HFFc6 (cell line): ENCODE measurements at regions not wholly inside any gene's neighbourhood (a gene's known extent, or its start where the extent isn't known, plus 50 kb on each side); places are given as distances from the start of the nearest gene placed in this dataset.
A peak's percentile ranks its signal among the peaks of the same experiment; 100 is the strongest.

ENCODE experiments used
- DNase-seq: peaks from one replicate; pipeline ENCODE4 v3.0.0-alpha.2; 2018
- H3K27ac Mint-ChIP-seq: 2 replicates; pipeline ENCODE4 v1.8.0; 2020; ENCODE audit warnings: mild to moderate bottlenecking, mixed read lengths
- H3K27me3 Mint-ChIP-seq: 2 replicates; pipeline ENCODE4 v1.8.0; 2021; ENCODE audit warnings: mild to moderate bottlenecking, moderate library complexity, mixed read lengths; ENCODE audit not compliant: insufficient read depth
- H3K36me3 Mint-ChIP-seq: 2 replicates; pipeline ENCODE4 v1.8.0; 2021; ENCODE audit warnings: low read depth, mixed read lengths
- H3K4me1 Mint-ChIP-seq: 2 replicates; pipeline ENCODE4 v1.8.0; 2020; ENCODE audit warnings: low read depth, mixed read lengths
- H3K4me3 Mint-ChIP-seq: 2 replicates; pipeline ENCODE4 v1.8.0; 2020; ENCODE audit warnings: mild to moderate bottlenecking, moderate library complexity, mixed read lengths
- H3K9me3 Mint-ChIP-seq: 2 replicates; pipeline ENCODE4 v1.8.0; 2020; ENCODE audit warnings: mild to moderate bottlenecking, mixed read lengths
- TF ChIP-seq, protein P1 (sequence below): fragments of 200-600 bp; sonication (generic); IDR thresholded peaks from 2 replicates; pipeline ENCODE4 v1.5.0; 2021; ENCODE audit warnings: antibody characterized with exemption, mild to moderate bottlenecking

DNA sequence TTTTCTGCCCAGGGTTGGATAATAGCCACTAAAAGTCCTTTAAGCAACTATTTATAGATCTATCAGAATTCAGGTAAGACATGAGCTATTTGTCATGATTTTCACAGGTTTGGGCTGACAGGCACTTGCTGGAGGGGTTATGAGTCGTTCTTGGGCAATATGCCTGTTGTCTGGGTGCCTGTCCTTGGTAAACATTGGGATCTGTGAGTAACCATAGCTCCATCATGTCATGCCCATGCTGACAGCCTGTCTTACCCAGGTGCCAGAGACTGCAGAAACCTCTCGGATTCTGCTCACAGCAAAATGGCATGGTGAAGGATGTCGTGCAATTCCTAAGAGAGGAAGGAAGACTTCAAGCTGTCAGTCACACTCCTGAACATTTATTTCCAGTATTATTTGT is 116.0 kb upstream of the PUDP start:
- no peaks in the 10 kb centered on the region for H3K9me3 Mint-ChIP-seq
- no peak overlapping the region for H3K4me3 Mint-ChIP-seq
- peak; percentile 12 for DNase-seq
- no peaks in the 10 kb centered on the region for H3K27me3 Mint-ChIP-seq
- H3K27ac Mint-ChIP-seq, result peak overlapping the region; percentile 39
- peaks cover 31% of the 10 kb centered on the region for H3K4me1 Mint-ChIP-seq
- H3K36me3 Mint-ChIP-seq, result peaks cover 24% of the 10 kb centered on the region
- TF ChIP-seq, protein P1, sequence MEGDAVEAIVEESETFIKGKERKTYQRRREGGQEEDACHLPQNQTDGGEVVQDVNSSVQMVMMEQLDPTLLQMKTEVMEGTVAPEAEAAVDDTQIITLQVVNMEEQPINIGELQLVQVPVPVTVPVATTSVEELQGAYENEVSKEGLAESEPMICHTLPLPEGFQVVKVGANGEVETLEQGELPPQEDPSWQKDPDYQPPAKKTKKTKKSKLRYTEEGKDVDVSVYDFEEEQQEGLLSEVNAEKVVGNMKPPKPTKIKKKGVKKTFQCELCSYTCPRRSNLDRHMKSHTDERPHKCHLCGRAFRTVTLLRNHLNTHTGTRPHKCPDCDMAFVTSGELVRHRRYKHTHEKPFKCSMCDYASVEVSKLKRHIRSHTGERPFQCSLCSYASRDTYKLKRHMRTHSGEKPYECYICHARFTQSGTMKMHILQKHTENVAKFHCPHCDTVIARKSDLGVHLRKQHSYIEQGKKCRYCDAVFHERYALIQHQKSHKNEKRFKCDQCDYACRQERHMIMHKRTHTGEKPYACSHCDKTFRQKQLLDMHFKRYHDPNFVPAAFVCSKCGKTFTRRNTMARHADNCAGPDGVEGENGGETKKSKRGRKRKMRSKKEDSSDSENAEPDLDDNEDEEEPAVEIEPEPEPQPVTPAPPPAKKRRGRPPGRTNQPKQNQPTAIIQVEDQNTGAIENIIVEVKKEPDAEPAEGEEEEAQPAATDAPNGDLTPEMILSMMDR, result no peak

DNA sequence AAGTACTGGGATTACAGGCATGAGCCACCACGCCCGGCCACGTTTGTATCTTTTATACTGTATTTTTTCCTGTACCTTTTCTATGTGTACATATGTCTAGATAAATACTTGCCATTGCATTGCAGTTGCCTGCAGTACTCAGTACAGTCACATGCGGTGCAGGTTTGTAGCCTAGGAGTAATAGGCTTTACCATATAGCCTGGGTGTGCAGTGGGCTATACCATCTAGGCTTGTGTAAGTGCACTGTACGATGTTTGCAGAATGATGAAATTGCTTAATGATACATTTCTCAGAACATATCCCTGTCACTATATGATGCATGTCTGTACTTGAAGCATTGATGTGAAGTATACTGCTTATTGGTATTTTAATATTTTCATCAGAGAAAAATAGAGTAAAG is 115.4 kb upstream of the PUDP start:
- Mint-ChIP-seq H3K36me3 (peaks cover 24% of the 10 kb centered on the region), H3K9me3 (no peaks in the 10 kb centered on the region), H3K27ac (no peak overlapping the region), H3K27me3 (no peaks in the 10 kb centered on the region), H3K4me1 (peaks cover 28% of the 10 kb centered on the region), H3K4me3 (no peak overlapping the region)
- TF ChIP-seq, protein P1, result no peak
- DNase-seq, result no peak

DNA sequence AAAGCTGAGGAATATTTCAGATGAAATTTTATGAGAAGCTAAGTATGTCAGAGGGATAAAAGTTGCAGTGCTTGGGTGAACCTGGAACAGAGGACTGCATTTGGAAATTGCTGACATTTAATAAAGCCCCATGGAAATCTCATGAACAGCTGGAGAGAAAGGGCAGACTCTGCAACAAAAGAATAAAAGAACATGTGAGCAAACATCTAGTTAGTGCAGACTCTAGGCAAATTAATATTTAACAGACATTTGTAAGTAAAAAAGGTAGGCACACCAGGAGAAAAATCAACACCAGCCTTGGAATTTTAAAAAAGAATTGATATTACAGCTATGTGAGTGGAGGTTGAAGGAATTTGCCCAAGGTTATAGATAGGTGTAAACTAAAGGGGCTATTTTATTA is 114.6 kb upstream of the PUDP start:
- DNase-seq, result no peak
- Mint-ChIP-seq H3K27me3 (no peaks in the 10 kb centered on the region), H3K9me3 (no peaks in the 10 kb centered on the region), H3K36me3 (peaks cover 32% of the 10 kb centered on the region), H3K27ac (no peak overlapping the region), H3K4me1 (peaks cover 25% of the 10 kb centered on the region), H3K4me3 (no peak overlapping the region)
- TF ChIP-seq, protein P1, result no peak

DNA sequence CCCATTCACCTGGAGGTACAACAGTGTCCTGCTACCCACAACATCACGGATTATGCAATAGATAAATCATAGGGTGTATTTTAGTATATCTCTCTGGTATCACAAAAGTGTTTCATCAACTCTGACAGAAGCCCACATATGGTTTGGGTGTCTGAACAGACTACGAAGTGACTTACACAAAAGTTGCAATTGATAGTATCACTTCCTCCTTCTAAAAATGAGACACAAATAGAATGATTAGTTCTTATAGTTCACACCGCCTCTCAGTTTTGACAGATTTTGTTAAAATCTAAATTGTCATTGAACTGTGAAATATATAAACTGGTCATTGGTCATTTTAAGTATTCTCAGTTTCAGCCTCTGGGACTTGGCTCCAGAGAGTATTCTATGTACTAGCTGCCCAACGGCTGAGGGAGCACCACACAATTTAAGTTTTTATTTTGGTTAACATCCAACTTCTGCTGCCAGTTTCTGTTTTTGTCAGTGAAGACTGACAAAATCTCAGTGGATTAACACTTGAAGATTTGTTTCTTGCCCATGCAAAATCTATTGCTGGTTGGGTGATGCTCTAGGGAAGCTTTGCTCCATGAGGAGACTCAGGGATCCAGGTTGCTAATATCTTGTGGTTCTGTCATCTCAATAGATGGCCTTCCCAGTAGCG is 113.8 kb upstream of the PUDP start:
- DNase-seq, result no peak
- Mint-ChIP-seq H3K9me3 (no peaks in the 10 kb centered on the region), H3K27me3 (no peaks in the 10 kb centered on the region), H3K4me3 (no peak overlapping the region), H3K4me1 (peaks cover 20% of the 10 kb centered on the region), H3K36me3 (peaks cover 29% of the 10 kb centered on the region), H3K27ac (no peak overlapping the region)
- TF ChIP-seq, protein P1, result no peak

DNA sequence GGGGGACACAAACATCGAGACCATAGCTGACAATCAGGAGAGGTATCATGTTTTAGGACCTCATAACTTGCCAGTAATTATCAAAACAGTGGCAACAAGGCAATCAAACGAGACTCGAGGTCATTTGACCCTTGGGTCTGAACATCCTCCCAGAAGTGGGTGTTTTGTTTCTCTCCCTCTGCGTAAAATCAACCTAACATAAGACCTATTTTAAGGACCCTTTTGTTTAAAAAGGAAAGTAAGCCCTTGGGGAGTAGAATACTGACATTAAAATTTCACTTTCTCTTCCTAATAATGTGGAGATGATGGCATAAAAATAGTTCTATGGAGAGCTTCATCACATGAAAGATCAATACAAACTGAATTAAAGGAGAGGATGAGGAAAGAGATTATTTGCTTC is 106.2 kb upstream of the PUDP start:
- TF ChIP-seq, protein P1, result no peak
- no peaks in the 10 kb centered on the region for H3K4me1 Mint-ChIP-seq
- no peak for DNase-seq
- H3K27ac Mint-ChIP-seq, result no peak overlapping the region
- no peak overlapping the region for H3K4me3 Mint-ChIP-seq
- H3K36me3 Mint-ChIP-seq, result peaks cover 15% of the 10 kb centered on the region
- no peaks in the 10 kb centered on the region for H3K9me3 Mint-ChIP-seq
- no peaks in the 10 kb centered on the region for H3K27me3 Mint-ChIP-seq
